ENCODE measurements at regions not wholly inside any gene's neighbourhood (a gene's known extent, or its start where the extent isn't known, plus 50 kb on each side); places are given as distances from the start of the nearest gene placed in this dataset.

GRCh38 chr6:54747955-54748354 lies 98.6 kb upstream of the FAM83B start:
- no peak for TF ChIP-seq CTCF (IDR thresholded peaks at IDR 0.05)
- TF ChIP-seq POLR2A (IDR thresholded peaks at IDR 0.05), result no peak

Data from body of pancreas (tissue), 4 donors.